ENCODE measurements at regions not wholly inside any gene's neighbourhood (a gene's known extent, or its start where the extent isn't known, plus 50 kb on each side); places are given as distances from the start of the nearest gene placed in this dataset.

GRCh38 chr3:182509844-182510460 lies 283.4 kb upstream of the ATP11B start:
- no peak for TF ChIP-seq CTCF (conservative IDR thresholded peaks at IDR 0.05; ENCODE audit: low read length)
- TF ChIP-seq EZH2phosphoT487 (IDR thresholded peaks at IDR 0.05; ENCODE audit: borderline replicate concordance, low read depth, low read length) = no peak
